Endothelial cell (in vitro differentiated cells): ENCODE measurements at regions not wholly inside any gene's neighbourhood (a gene's known extent, or its start where the extent isn't known, plus 50 kb on each side); places are given as distances from the start of the nearest gene placed in this dataset.
A peak's percentile ranks its signal among the peaks of the same experiment; 100 is the strongest.

Experiments
- DNase-seq: peaks from one replicate; pipeline ENCODE4 v3.0.0; 2021; ENCODE audit warnings: low spot score
- H3K27ac Mint-ChIP-seq: one replicate; pipeline ENCODE4 v1.8.0; 2021; ENCODE audit warnings: mixed read lengths, inconsistent platforms; ENCODE audit not compliant: unreplicated experiment
- H3K27me3 Mint-ChIP-seq: one replicate; pipeline ENCODE4 v1.8.0; 2021; ENCODE audit warnings: mild to moderate bottlenecking, moderate library complexity, mixed read lengths, inconsistent platforms; ENCODE audit not compliant: unreplicated experiment
- H3K36me3 Mint-ChIP-seq: one replicate; pipeline ENCODE4 v1.8.0; 2021; ENCODE audit warnings: mild to moderate bottlenecking, low read depth, mixed read lengths, inconsistent platforms; ENCODE audit not compliant: unreplicated experiment
- H3K4me1 Mint-ChIP-seq: one replicate; pipeline ENCODE4 v1.8.0; 2021; ENCODE audit warnings: mild to moderate bottlenecking, mixed read lengths, inconsistent platforms; ENCODE audit not compliant: unreplicated experiment
- H3K4me3 Mint-ChIP-seq: one replicate; pipeline ENCODE4 v1.8.0; 2021; ENCODE audit warnings: mild to moderate bottlenecking, mixed read lengths, inconsistent platforms; ENCODE audit not compliant: unreplicated experiment
- H3K9me3 Mint-ChIP-seq: one replicate; pipeline ENCODE4 v1.8.0; 2021; ENCODE audit warnings: mixed read lengths, inconsistent platforms; ENCODE audit not compliant: unreplicated experiment
- CTCF ChIP-seq: fragments of 200-600 bp; sonication (generic); IDR thresholded peaks from one replicate; pipeline ENCODE4 v1.5.0; 2021; ENCODE audit warnings: antibody characterized with exemption; ENCODE audit not compliant: unreplicated experiment

GRCh38 chrX:45783002-45783401 lies 582.3 kb upstream of the DIPK2B start:
- H3K9me3 Mint-ChIP-seq: no peaks in the 10 kb centered on the region
- H3K4me3 Mint-ChIP-seq: peak overlapping the region; percentile 51
- TF ChIP-seq CTCF: no peak
- peaks cover 2% of the 10 kb centered on the region for H3K27me3 Mint-ChIP-seq
- peaks cover 3% of the 10 kb centered on the region for H3K36me3 Mint-ChIP-seq
- peaks cover 25% of the 10 kb centered on the region for H3K4me1 Mint-ChIP-seq
- H3K27ac Mint-ChIP-seq: peak overlapping the region; percentile 67
- no peak for DNase-seq

- Mint-ChIP-seq H3K27ac (no peak overlapping the region), H3K9me3 (no peaks in the 10 kb centered on the region), H3K36me3 (peaks cover 3% of the 10 kb centered on the region), H3K4me1 (peaks cover 25% of the 10 kb centered on the region), H3K27me3 (peaks cover 2% of the 10 kb centered on the region), H3K4me3 (no peak overlapping the region)
- TF ChIP-seq CTCF: no peak
- DNase-seq: no peak
These were observed 581.4 kb upstream of the DIPK2B start for GRCh38 chrX:45781901-45782553.

- peaks cover 17% of the 10 kb centered on the region for H3K4me1 Mint-ChIP-seq
- no peaks in the 10 kb centered on the region for H3K9me3 Mint-ChIP-seq
- DNase-seq: no peak
- no peak overlapping the region for H3K4me3 Mint-ChIP-seq
- TF ChIP-seq CTCF: no peak
- H3K27me3 Mint-ChIP-seq: peaks cover 2% of the 10 kb centered on the region
- no peak overlapping the region for H3K27ac Mint-ChIP-seq
- peaks cover 3% of the 10 kb centered on the region for H3K36me3 Mint-ChIP-seq
These were observed 577.9 kb upstream of the DIPK2B start for GRCh38 chrX:45778616-45779015.

GRCh38 chrX:45777366-45777765 lies 576.7 kb upstream of the DIPK2B start:
- H3K4me1 Mint-ChIP-seq: peaks cover 12% of the 10 kb centered on the region
- no peak for TF ChIP-seq CTCF
- no peak overlapping the region for H3K27ac Mint-ChIP-seq
- H3K9me3 Mint-ChIP-seq: no peaks in the 10 kb centered on the region
- H3K4me3 Mint-ChIP-seq: no peak overlapping the region
- no peaks in the 10 kb centered on the region for H3K36me3 Mint-ChIP-seq
- peaks cover 2% of the 10 kb centered on the region for H3K27me3 Mint-ChIP-seq
- no peak for DNase-seq

- no peak for DNase-seq
- Mint-ChIP-seq H3K4me3 (no peak overlapping the region), H3K36me3 (no peaks in the 10 kb centered on the region), H3K9me3 (no peaks in the 10 kb centered on the region), H3K4me1 (peaks cover 18% of the 10 kb centered on the region), H3K27ac (no peak overlapping the region), H3K27me3 (peaks cover 2% of the 10 kb centered on the region)
- no peak for TF ChIP-seq CTCF
These were observed 574.8 kb upstream of the DIPK2B start for GRCh38 chrX:45775468-45775867.
